ENCODE measurements at regions not wholly inside any gene's neighbourhood (a gene's known extent, or its start where the extent isn't known, plus 50 kb on each side); places are given as distances from the start of the nearest gene placed in this dataset.

DNA sequence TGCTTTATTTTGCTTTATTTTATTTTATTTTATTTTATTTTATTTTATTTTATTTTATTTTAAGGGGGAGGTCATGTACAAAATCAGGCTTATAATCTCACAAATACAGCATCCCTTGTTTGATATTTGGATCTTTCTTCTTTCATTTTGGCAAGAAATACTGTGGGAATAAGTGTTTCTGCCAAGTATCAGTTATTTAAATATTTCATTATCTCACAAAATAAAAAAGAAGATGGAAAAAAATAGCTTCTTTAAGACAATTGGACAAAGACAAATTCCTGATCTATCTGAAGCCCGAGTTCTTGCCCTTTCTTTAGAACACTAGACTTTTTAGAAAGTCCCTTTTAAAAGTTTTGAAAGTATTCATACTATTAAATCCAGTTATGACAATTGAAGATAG is 560.5 kb upstream of the ZEB2 start:
- TF ChIP-seq POLR2AphosphoS5 (IDR thresholded peaks at IDR 0.05; ENCODE audit: low read depth, low read length) (no peak), YY1 (IDR thresholded peaks at IDR 0.05; ENCODE audit: extremely low read depth, insufficient replicate concordance, low read depth, low read length) (no peak), POLR2A (IDR thresholded peaks at IDR 0.05; ENCODE audit: borderline replicate concordance, extremely low read depth, insufficient read depth, insufficient read length) (no peak)
- TF ChIP-seq, protein P1, sequence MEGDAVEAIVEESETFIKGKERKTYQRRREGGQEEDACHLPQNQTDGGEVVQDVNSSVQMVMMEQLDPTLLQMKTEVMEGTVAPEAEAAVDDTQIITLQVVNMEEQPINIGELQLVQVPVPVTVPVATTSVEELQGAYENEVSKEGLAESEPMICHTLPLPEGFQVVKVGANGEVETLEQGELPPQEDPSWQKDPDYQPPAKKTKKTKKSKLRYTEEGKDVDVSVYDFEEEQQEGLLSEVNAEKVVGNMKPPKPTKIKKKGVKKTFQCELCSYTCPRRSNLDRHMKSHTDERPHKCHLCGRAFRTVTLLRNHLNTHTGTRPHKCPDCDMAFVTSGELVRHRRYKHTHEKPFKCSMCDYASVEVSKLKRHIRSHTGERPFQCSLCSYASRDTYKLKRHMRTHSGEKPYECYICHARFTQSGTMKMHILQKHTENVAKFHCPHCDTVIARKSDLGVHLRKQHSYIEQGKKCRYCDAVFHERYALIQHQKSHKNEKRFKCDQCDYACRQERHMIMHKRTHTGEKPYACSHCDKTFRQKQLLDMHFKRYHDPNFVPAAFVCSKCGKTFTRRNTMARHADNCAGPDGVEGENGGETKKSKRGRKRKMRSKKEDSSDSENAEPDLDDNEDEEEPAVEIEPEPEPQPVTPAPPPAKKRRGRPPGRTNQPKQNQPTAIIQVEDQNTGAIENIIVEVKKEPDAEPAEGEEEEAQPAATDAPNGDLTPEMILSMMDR (IDR thresholded peaks at IDR 0.05 in 2 of 3, conservative IDR thresholded peaks at IDR 0.05 in 1 of 3; ENCODE audit: borderline replicate concordance in 1 of 3, insufficient read depth in 1 of 3, low read depth in 2 of 3, low read length in 2 of 3) = no peak
